HG02943 (cell line): ENCODE measurements at regions not wholly inside any gene's neighbourhood (a gene's known extent, or its start where the extent isn't known, plus 50 kb on each side); places are given as distances from the start of the nearest gene placed in this dataset.
"Not testable (repeated sequence)": the region's sequence is repeated elsewhere in the genome, so short reads cannot be mapped to it uniquely, and the experiment has no call there.

Source experiments
- ATAC-seq: cut with Tn5 transposase; IDR thresholded peaks from one replicate; pipeline ENCODE4 v1.9.1; 2021; ENCODE audit warnings: mild to moderate bottlenecking, low read depth, moderate library complexity; ENCODE audit not compliant: unreplicated experiment

- no peak for ATAC-seq
Observed at GRCh38 chr18:65215865-65216466, 534.8 kb upstream of the CDH7 start.

GRCh38 chr18:65214456-65214855 is 536.4 kb upstream of the CDH7 start:
- no peak for ATAC-seq

- no peak for ATAC-seq
Observed at GRCh38 chr18:65206551-65207260, 544.1 kb upstream of the CDH7 start.

DNA sequence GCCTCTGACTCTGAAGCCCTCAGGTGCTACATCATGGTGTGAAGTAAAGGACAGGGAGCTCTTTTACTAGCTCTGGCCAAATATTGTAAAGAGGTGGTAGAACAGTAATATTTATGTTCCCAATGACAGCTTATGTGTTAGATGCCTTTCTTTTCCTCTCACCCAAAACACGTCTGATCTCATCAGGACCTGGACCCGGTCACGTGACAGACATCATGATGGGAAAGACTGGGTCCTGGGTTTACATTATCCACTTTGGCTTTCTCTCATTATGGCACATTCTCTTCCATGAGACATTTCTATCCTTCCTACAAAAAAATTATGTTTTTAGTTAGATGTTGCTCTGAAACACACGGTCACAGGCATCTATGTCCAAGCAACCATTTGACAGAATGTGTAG is 548.7 kb upstream of the CDH7 start:
- ATAC-seq: no peak

- ATAC-seq: no peak
Observed at GRCh38 chr18:65175681-65176080, 575.1 kb upstream of the CDH7 start.

DNA sequence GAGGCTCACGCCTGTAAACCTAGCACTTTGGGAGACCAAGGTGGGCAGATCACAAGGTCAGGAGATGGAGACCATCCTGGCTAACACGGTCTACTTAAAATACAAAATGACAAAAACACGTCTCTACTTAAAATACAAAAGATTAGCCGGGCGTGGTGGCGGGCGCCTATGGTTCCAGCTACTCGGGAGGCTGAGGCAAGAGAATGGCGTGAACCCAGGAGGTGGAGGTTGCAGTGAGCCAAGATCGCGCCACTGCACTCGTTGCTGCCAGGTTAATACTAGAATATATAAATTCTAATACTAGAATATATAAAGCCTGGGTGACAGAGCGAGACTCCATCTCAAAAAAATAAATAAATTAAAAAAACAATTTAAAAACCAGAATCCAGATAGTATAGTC is 588.7 kb upstream of the CDH7 start:
- ATAC-seq: not testable (repeated sequence)

GRCh38 chr18:65146482-65147021 is 604.3 kb upstream of the CDH7 start:
- no peak for ATAC-seq

GRCh38 chr18:65145312-65145711 is 605.5 kb upstream of the CDH7 start:
- ATAC-seq: no peak

DNA sequence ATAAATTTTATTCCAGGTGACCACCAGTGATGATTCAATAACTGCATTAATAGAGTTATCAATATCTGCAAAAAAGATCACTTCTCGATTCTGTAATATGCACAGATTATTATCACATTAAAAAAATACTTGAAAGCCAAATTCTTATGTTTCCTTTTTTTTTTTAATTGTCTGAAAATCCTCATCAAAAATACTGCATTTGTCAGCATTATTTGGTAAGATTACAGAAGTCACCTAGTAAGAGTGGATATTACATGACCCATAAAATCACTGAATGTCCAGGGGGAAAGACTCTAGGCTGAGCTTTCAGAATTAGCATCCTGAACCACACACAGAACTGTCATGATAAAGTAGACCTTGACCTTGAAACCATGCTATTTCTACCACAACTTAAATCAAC is 617.2 kb upstream of the CDH7 start:
- ATAC-seq: no peak

GRCh38 chr18:65124633-65125032 is 626.2 kb upstream of the CDH7 start:
- no peak for ATAC-seq

- ATAC-seq: no peak
Observed at GRCh38 chr18:65103864-65104263, 646.9 kb upstream of the CDH7 start.

GRCh38 chr18:65093346-65093745 is 657.5 kb upstream of the CDH7 start:
- ATAC-seq: no peak

DNA sequence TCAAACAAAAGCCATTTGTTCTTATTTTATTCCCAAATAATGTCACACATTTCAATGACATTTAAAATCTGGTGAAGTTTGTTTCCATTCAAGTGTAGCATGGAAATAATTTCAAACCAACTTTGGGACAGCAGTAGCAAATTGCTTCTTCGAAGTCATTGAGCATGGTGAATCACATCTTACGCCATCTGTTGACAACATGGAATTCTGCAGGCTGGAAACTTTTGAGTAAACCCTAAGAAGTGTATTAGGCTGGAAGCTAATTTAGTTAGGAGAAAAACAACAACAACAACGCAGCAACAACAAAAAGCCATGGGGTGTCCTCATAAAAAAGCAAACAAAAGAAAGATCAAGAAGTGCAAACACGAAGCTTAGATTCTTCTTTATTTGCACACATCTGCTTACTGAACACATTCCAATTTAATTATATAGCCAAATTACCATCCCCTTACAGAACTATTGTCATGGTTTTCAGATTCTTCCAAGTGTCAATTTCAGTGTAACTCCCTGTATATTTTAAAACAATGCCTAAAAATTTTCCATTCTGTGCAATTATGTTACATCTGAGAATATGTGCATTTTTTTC is 659.0 kb upstream of the CDH7 start:
- ATAC-seq: no peak

- ATAC-seq: no peak
Observed at GRCh38 chr18:65082907-65083306, 667.9 kb upstream of the CDH7 start.

DNA sequence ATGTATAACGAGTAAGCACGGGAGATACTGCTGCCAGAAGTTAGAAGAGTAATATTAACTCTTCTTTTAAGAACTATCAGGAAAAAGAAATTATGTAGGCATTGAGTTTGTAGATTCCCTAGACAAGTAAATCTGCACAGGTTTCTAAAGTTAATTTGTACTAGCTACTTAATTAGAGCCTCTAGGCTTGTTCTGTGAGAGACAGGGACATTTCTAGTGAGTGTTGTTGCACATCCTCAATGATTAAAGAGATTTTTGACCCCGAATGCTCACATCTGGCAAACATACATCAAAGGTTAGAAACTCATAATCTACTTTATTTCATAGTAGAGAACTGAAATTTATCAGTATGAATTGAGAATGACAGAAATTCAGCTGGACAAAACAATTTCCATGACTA is 669.0 kb upstream of the CDH7 start:
- no peak for ATAC-seq

DNA sequence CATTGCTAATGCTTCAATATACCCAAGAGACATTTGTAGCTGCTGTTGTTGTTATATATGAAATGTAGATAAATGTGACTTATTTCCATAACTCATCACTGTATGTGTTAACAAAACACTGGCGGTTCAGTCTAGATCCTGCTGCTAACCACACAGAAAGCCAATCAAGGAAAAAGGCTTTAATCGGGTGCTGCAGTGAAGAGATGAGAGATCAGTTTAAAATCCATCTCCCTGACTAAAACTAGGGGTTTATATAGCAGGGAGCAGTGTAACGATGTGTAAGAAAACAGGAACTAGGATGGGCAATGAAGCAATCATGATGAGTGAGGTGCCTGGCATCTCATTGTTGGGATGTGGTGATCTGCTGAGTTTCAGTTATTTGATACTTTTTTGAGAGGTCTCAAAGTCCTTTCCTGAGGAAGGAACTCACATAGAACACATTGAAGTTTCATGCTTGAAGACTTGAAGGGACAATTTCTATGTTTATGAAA is 677.7 kb upstream of the CDH7 start:
- ATAC-seq: no peak

GRCh38 chr18:65057439-65058083 is 693.3 kb upstream of the CDH7 start:
- no peak for ATAC-seq

DNA sequence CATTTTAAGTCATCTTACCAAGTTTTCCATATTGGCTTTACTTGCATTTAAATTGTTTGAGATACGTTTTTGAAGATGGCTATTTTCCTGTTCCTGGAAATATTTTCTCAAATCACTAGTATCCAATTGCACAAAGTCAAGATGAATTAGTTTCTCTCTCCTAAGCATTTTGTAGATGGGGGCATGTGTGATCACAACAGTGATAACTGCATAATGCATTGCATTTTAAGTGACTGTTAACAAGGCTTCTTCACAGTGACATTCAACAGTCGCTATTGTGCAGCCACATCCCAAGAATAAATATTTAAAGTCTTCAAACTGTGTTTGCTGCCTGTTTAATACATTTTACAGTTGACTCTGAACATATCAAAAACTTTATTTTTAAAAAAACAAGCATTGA is 694.2 kb upstream of the CDH7 start:
- ATAC-seq: no peak

DNA sequence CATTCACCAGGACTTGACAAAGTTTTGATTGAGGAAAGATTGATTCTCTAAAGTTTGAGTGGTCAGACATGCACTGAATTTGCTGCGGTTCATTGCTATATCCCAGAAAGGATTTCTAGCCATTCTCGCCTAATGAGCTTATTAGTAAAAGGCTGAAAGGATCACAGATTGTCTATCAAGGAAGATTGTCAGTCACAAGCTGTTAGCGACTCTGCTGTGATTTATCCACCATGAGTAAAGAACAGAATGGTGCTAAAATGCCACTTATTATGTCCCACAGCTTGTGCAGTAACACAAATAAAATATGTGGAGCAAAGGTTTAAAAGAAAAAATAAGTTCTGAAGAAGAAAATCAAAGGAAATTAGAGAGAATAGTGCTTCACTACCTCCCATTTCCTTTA is 701.2 kb upstream of the CDH7 start:
- ATAC-seq: no peak

GRCh38 chr18:65039578-65039977 is 711.2 kb upstream of the CDH7 start:
- no peak for ATAC-seq

DNA sequence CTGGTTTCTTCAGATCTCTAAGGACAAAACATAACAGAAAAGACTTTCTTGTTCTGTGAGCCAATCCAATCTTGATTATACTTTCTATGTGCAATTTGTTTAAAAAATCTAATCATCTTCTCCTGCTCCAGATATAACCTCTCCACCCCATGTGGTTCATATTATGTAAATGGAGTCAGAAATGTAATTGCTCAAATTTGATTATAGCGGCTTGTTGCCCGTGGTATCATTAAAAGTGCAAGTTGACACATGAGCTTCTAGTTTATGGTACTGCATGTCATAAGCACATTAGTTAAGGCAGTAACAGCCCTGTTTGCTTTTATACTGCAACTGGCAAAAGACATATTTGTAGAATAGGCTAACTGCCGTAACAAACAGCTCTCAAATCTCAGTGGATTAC is 715.1 kb upstream of the CDH7 start:
- ATAC-seq: no peak
